GM19239 (cell line): ENCODE measurements at regions not wholly inside any gene's neighbourhood (a gene's known extent, or its start where the extent isn't known, plus 50 kb on each side); places are given as distances from the start of the nearest gene placed in this dataset.

Source experiments
- DNase-seq: peaks from one replicate; pipeline ENCODE4 v3.0.0; 2011; ENCODE audit warnings: low spot score; ENCODE audit not compliant: insufficient read length
- FAIRE-seq: peaks from 2 replicates; lab custom pipeline; 2011; peaks lifted over from hg19 to GRCh38; lab: Jason Lieb, UNC

GRCh38 chr2:150994076-150994475 lies 267.6 kb downstream of the RBM43 start:
- no peak for FAIRE-seq

GRCh38 chr2:150989969-150990368 lies 271.7 kb downstream of the RBM43 start:
- FAIRE-seq (no peak), DNase-seq (no peak)

More at GRCh38 chr2:150994076-150994475, 267.6 kb downstream of the RBM43 start:
- no peak for DNase-seq

- no peak for DNase-seq
- no peak for FAIRE-seq
Observed at GRCh38 chr2:150985741-150986140, 275.9 kb downstream of the RBM43 start.

- DNase-seq: no peak
- FAIRE-seq: no peak
Observed at GRCh38 chr2:150983314-150983897, 278.3 kb downstream of the RBM43 start.

GRCh38 chr2:150981826-150982225 lies 279.8 kb downstream of the RBM43 start:
- DNase-seq (no peak), FAIRE-seq (no peak)

- DNase-seq (no peak), FAIRE-seq (no peak)
Observed at GRCh38 chr2:150978053-150978452, 283.6 kb downstream of the RBM43 start.

- DNase-seq (no peak), FAIRE-seq (no peak)
Observed at GRCh38 chr2:150977296-150977695, 284.4 kb downstream of the RBM43 start.

- FAIRE-seq (no peak), DNase-seq (no peak)
Observed at GRCh38 chr2:150976604-150977003, 285.1 kb downstream of the RBM43 start.

- no peak for FAIRE-seq
- no peak for DNase-seq
Observed at GRCh38 chr2:150974864-150975263, 286.8 kb downstream of the RBM43 start.

- FAIRE-seq (no peak), DNase-seq (no peak)
Observed at GRCh38 chr2:150974234-150974633, 287.4 kb downstream of the RBM43 start.

- DNase-seq (no peak), FAIRE-seq (no peak)
Observed at GRCh38 chr2:150971910-150972309, 289.8 kb downstream of the RBM43 start.

- no peak for FAIRE-seq
- DNase-seq: no peak
Observed at GRCh38 chr2:150963336-150963735, 298.3 kb downstream of the RBM43 start.

GRCh38 chr2:150955231-150955630 lies 306.4 kb downstream of the RBM43 start:
- FAIRE-seq (no peak), DNase-seq (no peak)

GRCh38 chr2:150946831-150947230 lies 314.8 kb downstream of the RBM43 start:
- FAIRE-seq (no peak), DNase-seq (no peak)

GRCh38 chr2:150944315-150944714 lies 317.3 kb downstream of the RBM43 start:
- DNase-seq (no peak), FAIRE-seq (no peak)

- DNase-seq (no peak), FAIRE-seq (no peak)
Observed at GRCh38 chr2:150939087-150939486, 322.6 kb downstream of the RBM43 start.

GRCh38 chr2:150938527-150938926 lies 323.1 kb downstream of the RBM43 start:
- no peak for FAIRE-seq

GRCh38 chr2:150937030-150937429 lies 324.6 kb downstream of the RBM43 start:
- DNase-seq (no peak), FAIRE-seq (no peak)

More at GRCh38 chr2:150938527-150938926, 323.1 kb downstream of the RBM43 start:
- no peak for DNase-seq

- no peak for DNase-seq
- no peak for FAIRE-seq
Observed at GRCh38 chr2:150931451-150931850, 330.2 kb downstream of the RBM43 start.

- FAIRE-seq (no peak), DNase-seq (no peak)
Observed at GRCh38 chr2:150925611-150926010, 336.1 kb downstream of the RBM43 start.

GRCh38 chr2:150924878-150925277 lies 336.8 kb downstream of the RBM43 start:
- DNase-seq (no peak), FAIRE-seq (no peak)

- FAIRE-seq: no peak
Observed at GRCh38 chr2:150919901-150920300, 341.8 kb downstream of the RBM43 start.

More at GRCh38 chr2:150919901-150920300, 341.8 kb downstream of the RBM43 start:
- no peak for DNase-seq
